Activated gamma-delta T cell treated with Interleukin-2 at 50 U/mL for 16 hours (primary cell): ENCODE measurements at regions not wholly inside any gene's neighbourhood (a gene's known extent, or its start where the extent isn't known, plus 50 kb on each side); places are given as distances from the start of the nearest gene placed in this dataset.
"Not testable (repeated sequence)": the region's sequence is repeated elsewhere in the genome, so short reads cannot be mapped to it uniquely, and the experiment has no call there.

ENCODE experiments used
- DNase-seq: peaks from one replicate; pipeline ENCODE4 v3.0.0-alpha.2; 2020

DNA sequence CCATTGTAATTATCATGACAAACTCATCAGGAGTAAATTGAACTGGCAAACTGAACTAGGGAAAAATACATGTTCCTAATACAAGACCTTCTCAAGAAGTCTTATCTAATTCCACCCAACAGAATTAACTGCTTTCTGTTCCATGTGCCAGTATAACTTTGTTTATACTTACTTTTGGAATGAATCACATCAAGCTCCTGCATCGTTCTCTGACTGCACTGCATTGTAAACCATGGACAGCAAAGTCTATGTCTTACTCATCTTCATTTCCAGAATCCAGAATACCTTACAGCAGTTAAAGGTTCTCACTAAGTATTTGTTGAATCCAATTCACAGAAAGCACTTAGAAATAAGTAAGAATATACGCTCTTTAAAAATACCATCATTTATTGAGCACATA, 102.8 kb downstream of the PLK2 start:
- no peak for DNase-seq

DNA sequence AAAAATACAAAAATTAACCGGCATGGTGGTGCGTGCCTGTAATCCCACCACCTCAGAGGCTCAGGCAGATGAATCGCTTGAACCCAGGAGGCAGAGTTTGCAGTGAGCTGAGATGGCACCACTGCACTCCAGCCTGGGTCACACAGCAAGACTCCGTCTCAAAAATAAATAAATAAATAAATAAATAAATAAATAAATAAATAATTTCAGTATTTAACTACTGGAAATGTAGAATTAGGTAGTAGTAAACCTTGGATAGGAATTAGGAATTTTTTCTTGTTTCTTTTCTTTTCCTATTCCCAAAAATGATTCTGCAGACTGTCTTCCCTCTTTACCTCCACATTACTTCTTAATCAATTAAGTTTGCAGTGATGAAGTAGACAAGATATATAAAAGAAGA, 103.2 kb downstream of the PLK2 start:
- no peak for DNase-seq

DNA sequence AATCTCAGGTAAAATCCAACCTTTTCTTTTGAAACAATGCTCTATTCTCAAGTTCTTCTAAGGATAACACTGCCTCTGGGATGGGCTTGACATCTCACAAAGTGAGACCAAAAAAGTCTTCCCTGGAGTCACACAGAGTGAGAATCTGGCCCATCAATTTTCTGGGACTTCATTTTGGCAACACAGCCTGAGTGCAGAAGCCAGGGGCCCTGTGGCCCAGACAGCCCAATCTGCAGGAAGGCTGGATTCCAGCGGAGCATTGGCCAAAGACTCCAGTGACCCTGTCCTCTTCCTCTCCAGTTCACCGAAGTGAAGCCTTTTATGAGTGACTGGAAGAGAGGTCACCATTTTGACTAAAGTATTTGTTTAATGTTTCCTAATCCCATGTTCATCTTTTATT, 105.1 kb downstream of the PLK2 start:
- DNase-seq = no peak

DNA sequence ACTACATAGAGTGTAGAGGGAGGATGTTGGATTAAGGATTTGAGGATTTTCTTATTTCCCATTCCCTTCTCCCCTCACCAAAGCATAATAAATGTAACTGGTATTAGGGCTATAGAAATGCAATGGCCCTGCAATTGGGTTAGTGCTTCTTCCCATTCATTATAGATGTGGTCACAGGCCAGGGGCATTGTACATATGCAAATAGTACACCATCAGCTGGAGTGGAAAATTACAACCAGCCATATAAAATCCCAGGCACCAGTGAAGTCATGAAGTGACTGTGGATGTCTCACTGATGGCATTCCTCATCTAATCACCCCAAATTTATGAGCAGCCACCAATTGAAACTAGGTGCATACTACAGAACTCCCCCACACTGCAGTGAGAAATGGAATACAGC, 105.9 kb downstream of the PLK2 start:
- no peak for DNase-seq

DNA sequence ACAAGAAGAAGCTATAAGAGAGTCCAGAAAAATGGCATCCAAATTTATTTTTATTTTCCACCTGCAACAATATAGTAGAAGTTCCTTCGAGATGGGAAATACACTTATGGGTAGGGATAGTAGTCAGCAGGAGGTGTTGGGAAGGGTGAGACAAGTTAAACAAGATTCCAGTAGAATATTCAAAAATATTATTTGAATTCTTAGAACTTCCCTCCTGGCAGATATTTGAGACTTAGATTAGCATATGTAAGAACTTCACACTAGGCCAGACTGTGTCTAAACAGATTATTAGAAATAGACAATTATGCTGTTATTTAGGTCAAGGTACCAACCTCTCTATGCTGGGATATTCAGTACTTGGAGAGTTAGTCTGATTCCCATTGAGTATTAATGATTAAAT, 108.7 kb downstream of the PLK2 start:
- DNase-seq = no peak

GRCh38 chr5:58348996-58349728, 110.7 kb downstream of the PLK2 start:
- DNase-seq = no peak

DNA sequence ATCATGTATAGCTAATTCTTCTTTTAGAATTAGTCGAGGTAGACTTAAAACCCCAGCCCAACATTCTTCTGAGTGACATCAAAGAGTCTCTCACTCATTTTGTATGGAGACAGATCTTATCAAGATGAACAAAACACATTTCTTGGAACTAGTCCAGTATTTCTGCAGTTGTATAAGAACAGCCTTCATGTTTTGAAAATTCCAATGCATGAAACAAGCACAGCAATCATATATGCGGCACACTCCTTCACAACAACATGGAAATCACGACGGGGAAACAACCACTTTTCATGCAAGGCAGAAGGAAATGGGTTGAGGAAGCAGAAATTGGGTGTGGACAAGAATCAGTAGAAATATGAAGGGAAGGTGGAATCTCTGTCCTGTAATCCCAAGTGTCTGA, 113.8 kb downstream of the PLK2 start:
- no peak for DNase-seq

GRCh38 chr5:58341476-58341875, 118.4 kb downstream of the PLK2 start:
- DNase-seq = no peak

GRCh38 chr5:58335518-58335917, 124.4 kb downstream of the PLK2 start:
- no peak for DNase-seq

DNA sequence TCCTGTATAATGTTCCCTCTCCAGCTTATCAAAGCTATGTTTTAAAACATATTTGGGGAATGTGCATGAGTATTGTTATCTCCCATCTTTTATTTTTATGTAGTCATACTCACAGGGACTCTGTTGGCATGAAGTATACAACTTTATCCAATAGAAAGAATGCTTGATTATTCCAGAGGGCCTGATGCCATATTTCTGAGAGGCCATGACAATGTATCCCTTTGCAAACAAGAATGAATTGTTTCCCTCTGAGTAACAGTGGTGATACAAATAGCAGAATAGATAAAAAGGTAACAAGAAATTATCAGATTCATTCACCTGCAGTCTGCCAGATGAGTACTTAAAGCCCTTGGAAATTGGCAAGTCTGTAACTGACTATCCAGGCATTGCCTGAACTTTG, 125.9 kb downstream of the PLK2 start:
- DNase-seq = no peak

DNA sequence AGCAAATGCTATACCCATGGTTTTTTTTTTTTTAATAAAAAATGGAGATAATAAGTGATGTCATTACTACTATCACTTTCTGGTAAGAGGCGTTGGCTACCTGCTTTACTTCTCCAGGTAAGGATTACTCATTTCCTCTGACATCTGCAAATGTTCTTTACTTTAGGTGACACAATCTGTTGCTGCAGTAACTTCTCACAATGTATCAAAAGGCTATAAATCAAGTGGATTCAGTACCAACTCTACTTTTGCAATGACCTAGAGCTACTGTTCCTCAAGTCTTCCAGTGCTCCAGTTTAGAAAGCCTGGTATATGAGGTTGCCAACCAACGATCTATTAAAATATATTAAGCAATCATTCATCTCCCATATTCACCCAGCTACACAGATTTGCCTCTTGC, 129.1 kb downstream of the PLK2 start:
- no peak for DNase-seq

DNA sequence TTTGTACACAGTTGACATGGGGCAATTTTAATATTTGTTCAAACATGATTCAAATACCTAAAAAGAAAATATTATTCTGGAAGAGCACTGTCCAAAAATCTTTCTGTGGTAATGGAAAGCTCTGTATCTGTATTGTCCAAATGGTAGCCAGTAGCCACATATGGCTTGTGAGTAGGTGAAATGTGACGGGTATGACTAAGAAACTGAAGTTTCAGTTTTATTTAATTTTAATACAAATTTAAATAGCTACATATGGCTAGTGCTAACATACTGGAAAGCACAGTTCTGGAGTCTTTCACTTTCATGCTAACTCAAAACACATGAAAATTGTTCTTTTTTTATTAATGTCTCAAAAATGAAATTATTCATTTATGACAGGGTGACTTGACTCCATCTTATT, 132.6 kb downstream of the PLK2 start:
- DNase-seq = no peak

DNA sequence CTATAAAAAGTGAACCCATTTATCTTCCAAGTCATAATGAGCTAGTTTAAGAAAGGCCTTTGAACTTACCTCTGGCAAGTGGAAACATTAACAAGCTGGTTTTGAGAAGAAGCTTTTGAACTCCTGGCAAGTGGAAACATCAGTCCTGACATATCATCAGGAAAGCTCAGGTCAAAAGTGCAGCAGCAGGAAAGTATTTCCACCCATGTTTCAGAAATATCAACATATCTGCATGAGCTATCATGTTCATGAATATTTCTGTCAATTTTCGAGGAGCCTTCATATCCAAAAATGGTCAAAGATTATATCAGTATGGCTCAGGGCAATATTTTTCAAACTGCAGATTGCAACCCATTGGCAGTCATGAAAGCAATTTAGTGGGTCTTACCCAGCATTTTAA, 133.9 kb downstream of the PLK2 start:
- DNase-seq = no peak

DNA sequence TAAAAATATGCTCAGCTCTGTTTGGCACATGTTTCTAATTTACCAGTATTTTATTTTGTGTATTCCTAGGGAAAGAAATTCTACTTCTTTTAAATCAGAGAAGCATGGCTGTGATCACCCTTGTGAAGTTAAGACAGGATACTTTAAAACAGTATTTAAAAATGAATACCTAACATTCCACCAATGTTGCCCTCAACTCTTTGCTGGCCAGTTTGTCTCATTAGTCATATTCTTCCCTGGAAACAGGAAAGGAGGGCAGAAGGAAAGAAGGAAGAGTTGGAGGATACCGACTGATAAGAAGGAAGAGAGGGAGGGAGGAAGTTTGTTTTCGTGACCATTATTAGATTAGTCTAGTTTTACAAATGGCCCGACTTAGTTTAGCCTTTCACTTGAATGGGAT, 137.4 kb downstream of the PLK2 start:
- DNase-seq = no peak

DNA sequence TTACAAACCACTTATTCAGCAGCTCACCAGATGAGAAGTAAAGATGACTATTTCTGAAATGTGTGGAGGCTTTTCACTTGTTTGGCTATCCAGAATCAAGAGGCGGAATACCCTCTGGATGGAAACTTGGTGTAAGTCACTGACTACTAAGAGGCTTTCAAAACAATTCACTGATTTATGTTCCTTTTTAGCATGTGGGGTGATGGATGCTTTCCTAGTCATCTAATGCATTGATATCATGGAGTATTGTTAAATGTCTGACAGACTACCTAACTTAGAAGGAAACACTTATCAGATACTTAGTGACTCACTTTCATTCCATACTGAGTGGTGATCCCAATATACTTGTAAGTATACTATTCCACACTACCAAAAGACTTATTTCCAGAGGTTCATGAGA, 141.4 kb downstream of the PLK2 start:
- no peak for DNase-seq

- DNase-seq = no peak
These were observed 142.1 kb downstream of the PLK2 start for GRCh38 chr5:58317808-58318207.

DNA sequence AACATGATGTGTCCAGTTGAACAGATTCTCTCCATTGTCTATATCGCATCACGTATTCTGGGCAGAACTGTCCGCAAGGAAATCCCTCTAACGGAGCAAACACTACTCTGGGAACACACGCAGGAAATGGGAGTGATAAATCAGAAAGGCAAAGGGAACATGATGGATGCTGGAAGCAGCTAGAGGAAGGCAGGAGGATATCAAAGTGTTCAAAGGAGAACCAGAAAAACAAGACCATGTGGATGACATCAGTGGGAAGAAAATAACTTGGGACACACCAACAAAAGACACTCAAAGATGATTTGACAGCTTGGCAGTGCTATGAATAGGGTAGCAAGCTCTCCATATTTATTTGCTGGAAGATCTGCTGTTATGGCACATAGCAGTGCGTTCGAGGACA, 142.9 kb downstream of the PLK2 start:
- DNase-seq = no peak

DNA sequence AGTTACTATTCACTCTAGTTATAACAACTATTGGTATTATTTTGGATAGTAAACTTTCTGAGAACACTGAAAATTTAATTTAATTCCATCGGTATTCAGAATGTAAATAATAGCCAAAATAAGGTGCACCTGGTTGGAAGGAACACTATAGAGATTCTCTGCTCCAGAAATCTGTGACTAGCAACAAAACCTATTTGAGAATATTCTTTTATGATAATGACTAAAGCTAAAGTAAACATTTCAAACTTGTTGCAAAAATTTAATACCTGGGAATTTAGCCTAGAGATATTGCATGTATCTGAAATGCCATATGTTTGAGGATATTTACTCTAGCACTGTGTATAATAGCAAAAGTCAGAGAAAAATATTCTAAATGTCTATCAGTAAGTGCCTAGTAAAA, 144.1 kb downstream of the PLK2 start:
- DNase-seq = no peak

DNA sequence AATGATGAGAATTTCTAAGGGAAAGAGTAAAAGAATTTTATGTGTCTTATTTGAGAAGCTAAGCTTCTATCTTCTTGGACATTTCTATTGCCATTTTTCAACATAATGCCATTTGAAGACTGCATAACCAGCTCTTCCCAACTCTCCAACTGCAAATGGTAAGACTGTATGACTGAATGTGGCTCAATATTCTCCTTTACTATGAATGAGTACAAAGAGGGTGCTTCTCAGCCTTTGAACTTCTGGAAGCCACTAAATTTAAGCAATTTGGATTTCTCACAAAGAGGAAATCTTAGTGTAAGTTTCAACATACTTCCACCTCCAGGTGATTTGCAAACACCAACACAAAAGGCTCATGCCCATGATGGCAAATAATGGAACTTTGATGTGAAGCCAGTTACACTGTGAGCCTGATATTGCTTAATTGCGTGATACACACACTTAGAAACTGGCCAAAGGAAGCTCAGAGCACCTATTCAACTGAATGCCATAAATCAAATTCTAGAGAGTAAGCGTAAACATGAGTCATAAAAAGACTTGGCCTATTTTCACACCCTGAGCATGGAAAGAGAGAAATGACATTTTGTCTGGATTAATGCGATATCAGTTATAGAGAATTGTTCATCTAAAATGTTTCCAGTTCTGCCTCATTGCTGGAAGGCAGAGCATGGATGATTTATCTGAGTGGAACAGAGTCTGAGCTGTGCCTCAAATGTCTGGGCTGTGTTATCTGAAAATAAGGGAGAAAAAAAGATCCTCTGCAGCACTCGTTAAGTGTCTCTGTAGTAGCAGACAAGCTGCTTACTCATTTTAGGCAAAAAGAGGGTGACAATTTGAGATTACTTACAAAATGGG, 145.3 kb downstream of the PLK2 start:
- no peak for DNase-seq

GRCh38 chr5:58312299-58312698, 147.6 kb downstream of the PLK2 start:
- no peak for DNase-seq

DNA sequence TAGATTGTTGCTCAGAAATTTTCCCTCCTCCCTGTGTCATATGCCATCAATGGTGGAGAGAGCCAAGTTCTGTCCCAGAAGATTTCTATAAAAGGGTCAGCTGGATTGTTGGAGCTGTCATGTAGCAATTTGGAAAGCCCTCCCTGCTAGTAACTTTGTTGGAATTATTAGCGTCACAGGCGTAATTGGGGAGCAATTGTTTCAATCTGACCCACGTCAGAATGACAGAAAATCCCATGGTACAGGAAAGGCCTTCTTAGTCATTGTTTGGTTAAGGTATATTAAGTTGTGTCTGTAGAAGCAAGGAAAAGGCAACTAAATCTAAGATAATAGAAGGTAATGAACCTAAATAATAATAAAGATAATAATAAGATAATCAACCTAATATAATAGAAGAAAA, 148.4 kb downstream of the PLK2 start:
- no peak for DNase-seq

- DNase-seq = not testable (repeated sequence)
These were observed 151.5 kb downstream of the PLK2 start for GRCh38 chr5:58308384-58308783.

- no peak for DNase-seq
These were observed 159.5 kb downstream of the PLK2 start for GRCh38 chr5:58300346-58300895.

GRCh38 chr5:58299256-58299655, 160.6 kb downstream of the PLK2 start:
- DNase-seq = no peak
